AG09309 (cell line): ENCODE measurements at regions not wholly inside any gene's neighbourhood (a gene's known extent, or its start where the extent isn't known, plus 50 kb on each side); places are given as distances from the start of the nearest gene placed in this dataset.

Experiments
- DNase-seq: peaks from one replicate; pipeline ENCODE4 v3.0.0-alpha.2; 2010; ENCODE audit warnings: low read depth
- H3K4me3 ChIP-seq: 2 replicates; pipeline ENCODE4 v1.5.1; 2011; ENCODE audit warnings: mild to moderate bottlenecking, low read depth, low read length, moderate library complexity; ENCODE audit not compliant: control insufficient read depth
- CTCF ChIP-seq: IDR thresholded peaks from 2 replicates; pipeline ENCODE4 v1.5.1; 2011; ENCODE audit warnings: mild to moderate bottlenecking, low read depth, low read length, inconsistent platforms; ENCODE audit not compliant: insufficient read depth, control insufficient read depth; ENCODE audit errors: missing control alignments

GRCh38 chr7:35415411-35415822 lies 161.5 kb upstream of the TBX20 start:
- TF ChIP-seq CTCF: no peak
- DNase-seq: no peak
- no peak overlapping the region for H3K4me3 ChIP-seq

- DNase-seq: no peak
- no peak for TF ChIP-seq CTCF
- no peak overlapping the region for H3K4me3 ChIP-seq
Observed at GRCh38 chr7:35411331-35411730, 157.4 kb upstream of the TBX20 start.

GRCh38 chr7:35405461-35405860 lies 151.6 kb upstream of the TBX20 start:
- no peak for TF ChIP-seq CTCF

GRCh38 chr7:35401217-35401879 lies 147.4 kb upstream of the TBX20 start:
- TF ChIP-seq CTCF: no peak
- H3K4me3 ChIP-seq: no peak overlapping the region
- DNase-seq: no peak

More at GRCh38 chr7:35405461-35405860, 151.6 kb upstream of the TBX20 start:
- DNase-seq: no peak
- H3K4me3 ChIP-seq: no peak overlapping the region

- no peak for TF ChIP-seq CTCF
- H3K4me3 ChIP-seq: no peak overlapping the region
- no peak for DNase-seq
Observed at GRCh38 chr7:35399840-35400239, 145.9 kb upstream of the TBX20 start.

- no peak for DNase-seq
- H3K4me3 ChIP-seq: no peak overlapping the region
- TF ChIP-seq CTCF: no peak
Observed at GRCh38 chr7:35399216-35399615, 145.3 kb upstream of the TBX20 start.
